ENCODE measurements at regions not wholly inside any gene's neighbourhood (a gene's known extent, or its start where the extent isn't known, plus 50 kb on each side); places are given as distances from the start of the nearest gene placed in this dataset.

DNA sequence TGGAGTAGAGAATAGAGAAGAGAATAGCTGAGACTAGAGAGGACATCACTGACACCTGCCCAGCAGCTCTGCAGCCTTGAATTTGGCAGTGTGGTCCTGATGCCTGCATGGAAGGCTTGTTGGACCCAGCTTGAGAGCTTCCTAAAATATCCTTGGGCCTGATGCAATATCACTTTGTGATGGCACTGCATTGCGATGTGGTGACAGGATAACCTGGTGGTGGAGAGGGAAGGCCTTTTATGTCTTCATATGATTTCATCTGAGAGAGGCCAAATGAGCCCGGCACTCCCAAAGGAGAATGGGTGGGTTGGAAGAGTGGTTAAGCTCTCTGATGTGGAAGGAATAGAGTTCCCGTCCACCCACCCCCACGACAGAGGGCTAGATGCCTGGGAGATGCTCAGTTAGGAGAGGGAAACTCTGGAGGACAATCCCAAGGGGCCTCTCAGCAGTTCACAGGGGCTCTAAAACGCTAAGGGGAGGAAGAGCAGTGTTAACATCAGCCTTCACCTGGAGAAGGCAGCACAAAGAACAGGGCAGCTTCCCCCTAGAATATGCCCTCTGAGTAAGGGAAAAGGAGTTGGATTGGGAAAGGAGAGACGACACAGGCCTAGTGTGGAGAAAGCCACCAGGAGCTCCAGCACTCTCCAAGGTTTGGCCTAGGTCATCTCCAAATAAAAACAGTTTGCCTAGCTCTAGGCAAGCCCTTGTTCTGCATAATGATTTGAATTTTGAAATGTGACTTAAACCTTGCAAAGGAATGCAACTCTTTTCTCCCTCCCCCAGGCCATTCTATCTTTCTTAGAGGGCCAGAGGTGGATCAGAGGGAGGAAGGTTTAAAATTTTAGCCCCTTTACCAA is 99.8 kb upstream of the SSBP2 start:
- TF ChIP-seq CTCF (conservative IDR thresholded peaks at IDR 0.05) (no peak), EZH2 (IDR thresholded peaks at IDR 0.05; ENCODE audit: low read depth) (no peak)

Measured in PC-9 (cell line).